ENCODE measurements at regions not wholly inside any gene's neighbourhood (a gene's known extent, or its start where the extent isn't known, plus 50 kb on each side); places are given as distances from the start of the nearest gene placed in this dataset.

DNA sequence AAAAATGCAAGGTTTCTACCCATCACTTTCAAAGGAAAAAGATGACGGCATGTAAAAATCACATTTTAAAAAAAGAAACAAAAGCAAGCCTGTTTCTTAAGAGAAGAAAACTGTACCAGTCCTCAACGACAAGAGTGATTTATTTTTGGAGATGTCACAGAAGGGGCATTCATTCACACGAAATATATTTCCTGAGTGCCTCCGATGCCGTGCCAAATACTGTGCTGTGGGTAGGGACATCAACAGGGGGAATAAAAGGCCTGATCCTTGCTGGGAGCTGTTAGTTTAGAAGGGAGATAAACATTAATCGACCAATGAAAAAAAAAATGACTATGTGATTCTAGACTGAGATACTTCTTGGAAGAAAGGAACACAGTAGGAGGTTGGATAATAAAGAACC is 297.5 kb upstream of the SOX5 start:
- TF ChIP-seq, protein P1, sequence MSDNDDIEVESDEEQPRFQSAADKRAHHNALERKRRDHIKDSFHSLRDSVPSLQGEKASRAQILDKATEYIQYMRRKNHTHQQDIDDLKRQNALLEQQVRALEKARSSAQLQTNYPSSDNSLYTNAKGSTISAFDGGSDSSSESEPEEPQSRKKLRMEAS (IDR thresholded peaks at IDR 0.05) = no peak
- TF ChIP-seq NFIC (IDR thresholded peaks at IDR 0.05) (no peak), EP300 (IDR thresholded peaks at IDR 0.05; ENCODE audit: borderline replicate concordance) (no peak), RAD21 (IDR thresholded peaks at IDR 0.05; ENCODE audit: low read depth) (no peak), FOXM1 (IDR thresholded peaks at IDR 0.05; ENCODE audit: borderline replicate concordance, low read depth) (no peak), ZBTB7A (IDR thresholded peaks at IDR 0.05; ENCODE audit: low read depth) (no peak), CREB1 (IDR thresholded peaks at IDR 0.05; ENCODE audit: low read depth) (no peak), TAF1 (IDR thresholded peaks at IDR 0.05; ENCODE audit: low read depth) (no peak)
- TF ChIP-seq, protein P2, sequence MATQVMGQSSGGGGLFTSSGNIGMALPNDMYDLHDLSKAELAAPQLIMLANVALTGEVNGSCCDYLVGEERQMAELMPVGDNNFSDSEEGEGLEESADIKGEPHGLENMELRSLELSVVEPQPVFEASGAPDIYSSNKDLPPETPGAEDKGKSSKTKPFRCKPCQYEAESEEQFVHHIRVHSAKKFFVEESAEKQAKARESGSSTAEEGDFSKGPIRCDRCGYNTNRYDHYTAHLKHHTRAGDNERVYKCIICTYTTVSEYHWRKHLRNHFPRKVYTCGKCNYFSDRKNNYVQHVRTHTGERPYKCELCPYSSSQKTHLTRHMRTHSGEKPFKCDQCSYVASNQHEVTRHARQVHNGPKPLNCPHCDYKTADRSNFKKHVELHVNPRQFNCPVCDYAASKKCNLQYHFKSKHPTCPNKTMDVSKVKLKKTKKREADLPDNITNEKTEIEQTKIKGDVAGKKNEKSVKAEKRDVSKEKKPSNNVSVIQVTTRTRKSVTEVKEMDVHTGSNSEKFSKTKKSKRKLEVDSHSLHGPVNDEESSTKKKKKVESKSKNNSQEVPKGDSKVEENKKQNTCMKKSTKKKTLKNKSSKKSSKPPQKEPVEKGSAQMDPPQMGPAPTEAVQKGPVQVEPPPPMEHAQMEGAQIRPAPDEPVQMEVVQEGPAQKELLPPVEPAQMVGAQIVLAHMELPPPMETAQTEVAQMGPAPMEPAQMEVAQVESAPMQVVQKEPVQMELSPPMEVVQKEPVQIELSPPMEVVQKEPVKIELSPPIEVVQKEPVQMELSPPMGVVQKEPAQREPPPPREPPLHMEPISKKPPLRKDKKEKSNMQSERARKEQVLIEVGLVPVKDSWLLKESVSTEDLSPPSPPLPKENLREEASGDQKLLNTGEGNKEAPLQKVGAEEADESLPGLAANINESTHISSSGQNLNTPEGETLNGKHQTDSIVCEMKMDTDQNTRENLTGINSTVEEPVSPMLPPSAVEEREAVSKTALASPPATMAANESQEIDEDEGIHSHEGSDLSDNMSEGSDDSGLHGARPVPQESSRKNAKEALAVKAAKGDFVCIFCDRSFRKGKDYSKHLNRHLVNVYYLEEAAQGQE (IDR thresholded peaks at IDR 0.05; ENCODE audit: low read depth) = no peak
- TF ChIP-seq, protein P3, sequence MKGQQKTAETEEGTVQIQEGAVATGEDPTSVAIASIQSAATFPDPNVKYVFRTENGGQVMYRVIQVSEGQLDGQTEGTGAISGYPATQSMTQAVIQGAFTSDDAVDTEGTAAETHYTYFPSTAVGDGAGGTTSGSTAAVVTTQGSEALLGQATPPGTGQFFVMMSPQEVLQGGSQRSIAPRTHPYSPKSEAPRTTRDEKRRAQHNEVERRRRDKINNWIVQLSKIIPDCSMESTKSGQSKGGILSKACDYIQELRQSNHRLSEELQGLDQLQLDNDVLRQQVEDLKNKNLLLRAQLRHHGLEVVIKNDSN (IDR thresholded peaks at IDR 0.05) = no peak

All from Ishikawa (cell line).